ENCODE measurements at regions not wholly inside any gene's neighbourhood (a gene's known extent, or its start where the extent isn't known, plus 50 kb on each side); places are given as distances from the start of the nearest gene placed in this dataset.

DNA sequence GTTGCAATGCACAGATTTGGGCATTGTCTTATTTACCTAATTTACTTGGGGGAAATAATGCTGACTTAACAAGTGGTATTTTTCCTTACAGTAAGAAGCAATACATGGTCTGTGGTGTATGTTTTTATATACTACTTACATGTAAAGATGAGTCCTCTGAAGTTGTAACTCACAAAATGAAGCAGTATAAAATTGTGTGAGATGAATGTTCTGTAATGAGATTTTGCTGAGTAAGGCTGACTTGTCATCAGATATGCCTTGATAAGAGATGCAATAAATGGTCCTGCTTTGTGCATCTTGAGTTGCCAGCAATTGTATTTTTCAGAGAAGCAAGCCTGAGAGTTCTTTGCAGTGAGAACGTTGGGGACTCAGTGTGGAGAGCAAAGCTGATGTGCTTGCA lies 92.2 kb upstream of the GNAQ start:
- DNase-seq (ENCODE audit: low read depth) = no peak
- H3K4me3 ChIP-seq (ENCODE audit: low read length) = no peak overlapping the region
- TF ChIP-seq, protein P1, sequence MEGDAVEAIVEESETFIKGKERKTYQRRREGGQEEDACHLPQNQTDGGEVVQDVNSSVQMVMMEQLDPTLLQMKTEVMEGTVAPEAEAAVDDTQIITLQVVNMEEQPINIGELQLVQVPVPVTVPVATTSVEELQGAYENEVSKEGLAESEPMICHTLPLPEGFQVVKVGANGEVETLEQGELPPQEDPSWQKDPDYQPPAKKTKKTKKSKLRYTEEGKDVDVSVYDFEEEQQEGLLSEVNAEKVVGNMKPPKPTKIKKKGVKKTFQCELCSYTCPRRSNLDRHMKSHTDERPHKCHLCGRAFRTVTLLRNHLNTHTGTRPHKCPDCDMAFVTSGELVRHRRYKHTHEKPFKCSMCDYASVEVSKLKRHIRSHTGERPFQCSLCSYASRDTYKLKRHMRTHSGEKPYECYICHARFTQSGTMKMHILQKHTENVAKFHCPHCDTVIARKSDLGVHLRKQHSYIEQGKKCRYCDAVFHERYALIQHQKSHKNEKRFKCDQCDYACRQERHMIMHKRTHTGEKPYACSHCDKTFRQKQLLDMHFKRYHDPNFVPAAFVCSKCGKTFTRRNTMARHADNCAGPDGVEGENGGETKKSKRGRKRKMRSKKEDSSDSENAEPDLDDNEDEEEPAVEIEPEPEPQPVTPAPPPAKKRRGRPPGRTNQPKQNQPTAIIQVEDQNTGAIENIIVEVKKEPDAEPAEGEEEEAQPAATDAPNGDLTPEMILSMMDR (IDR thresholded peaks at IDR 0.05; ENCODE audit: insufficient read depth, low read depth, low read length, missing control alignments) = no peak

DNA sequence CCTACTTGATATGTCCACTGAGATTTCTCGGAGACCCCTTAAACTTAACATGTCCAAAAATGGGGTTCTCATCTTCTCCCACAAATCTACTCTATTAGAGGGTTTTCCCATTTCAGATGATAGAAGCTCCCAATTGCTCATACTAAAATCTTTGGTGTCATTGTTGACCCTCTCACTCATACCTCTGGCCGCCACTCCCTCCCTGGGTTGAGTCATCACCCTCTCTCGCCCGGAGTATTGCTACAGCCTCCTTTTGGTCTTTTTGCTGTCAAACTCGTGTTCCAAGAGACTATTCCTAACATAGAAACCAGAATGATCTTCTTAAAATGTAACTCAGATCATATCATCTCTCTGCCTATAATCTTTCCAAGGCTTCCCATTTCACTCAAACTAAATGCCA lies 91.0 kb upstream of the GNAQ start:
- H3K4me3 ChIP-seq (ENCODE audit: low read length) = no peak overlapping the region
- DNase-seq (ENCODE audit: low read depth) = peak; percentile 88
- TF ChIP-seq, protein P1 (IDR thresholded peaks at IDR 0.05; ENCODE audit: insufficient read depth, low read depth, low read length, missing control alignments) = no peak

DNA sequence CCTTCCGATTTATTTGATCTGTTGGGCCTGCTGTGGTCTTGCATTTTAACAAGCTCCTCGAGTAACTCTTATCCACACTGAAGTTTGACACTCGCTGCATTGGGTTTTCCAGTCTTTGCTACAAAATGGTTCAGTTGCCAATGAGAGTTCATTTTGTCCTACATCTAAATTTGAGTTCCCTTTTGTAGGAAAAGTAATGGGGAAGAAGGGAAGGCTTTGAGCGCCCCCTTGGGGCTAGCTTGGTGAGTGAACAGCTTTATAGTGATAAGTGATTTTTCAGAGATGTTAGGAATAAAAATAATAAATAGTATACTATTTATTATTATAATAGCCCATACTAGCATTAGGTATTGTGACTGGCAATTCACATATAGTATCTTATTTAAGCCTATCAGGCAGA lies 89.9 kb upstream of the GNAQ start:
- DNase-seq (ENCODE audit: low read depth) = peak; percentile 76
- TF ChIP-seq, protein P1 (IDR thresholded peaks at IDR 0.05; ENCODE audit: insufficient read depth, low read depth, low read length, missing control alignments) = peak; percentile 82
- no peak overlapping the region for H3K4me3 ChIP-seq (ENCODE audit: low read length)

DNA sequence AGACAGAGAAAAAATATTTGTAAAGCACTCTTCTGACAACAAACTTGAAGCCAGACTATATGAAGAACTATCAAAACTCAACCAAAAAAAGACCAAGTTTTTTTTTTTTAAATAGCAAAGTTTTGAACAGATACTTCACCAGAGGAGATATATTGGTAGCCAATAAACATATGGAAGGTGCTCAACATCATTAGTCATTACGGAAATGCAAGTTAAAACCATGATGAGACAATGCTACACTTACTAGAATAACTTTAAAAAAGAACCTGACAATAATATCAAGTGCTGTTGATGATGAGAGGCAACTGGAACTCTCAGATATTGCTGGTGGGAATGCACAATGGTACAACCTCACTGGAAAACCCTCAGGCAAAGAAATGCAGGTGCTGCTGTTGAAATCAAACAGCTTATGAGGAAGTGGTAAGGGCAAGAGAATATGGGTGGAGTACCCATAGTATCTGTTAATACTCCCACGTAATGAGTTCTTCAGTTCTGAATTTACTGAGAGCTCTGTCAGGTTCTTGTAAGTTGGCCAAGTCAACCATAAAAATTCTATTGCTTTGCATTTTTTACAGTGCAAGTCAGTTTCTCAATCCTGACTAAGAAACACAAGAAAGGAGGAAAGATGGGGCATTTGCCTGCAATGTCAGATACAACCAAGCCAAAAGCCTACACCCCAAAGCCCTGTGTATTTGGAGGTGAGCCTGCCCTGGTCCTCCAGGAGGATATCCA lies 87.3 kb upstream of the GNAQ start:
- peak; percentile 98 for DNase-seq (ENCODE audit: low read depth)
- no peak overlapping the region for H3K4me3 ChIP-seq (ENCODE audit: low read length)
- TF ChIP-seq, protein P1 (IDR thresholded peaks at IDR 0.05; ENCODE audit: insufficient read depth, low read depth, low read length, missing control alignments) = no peak

DNA sequence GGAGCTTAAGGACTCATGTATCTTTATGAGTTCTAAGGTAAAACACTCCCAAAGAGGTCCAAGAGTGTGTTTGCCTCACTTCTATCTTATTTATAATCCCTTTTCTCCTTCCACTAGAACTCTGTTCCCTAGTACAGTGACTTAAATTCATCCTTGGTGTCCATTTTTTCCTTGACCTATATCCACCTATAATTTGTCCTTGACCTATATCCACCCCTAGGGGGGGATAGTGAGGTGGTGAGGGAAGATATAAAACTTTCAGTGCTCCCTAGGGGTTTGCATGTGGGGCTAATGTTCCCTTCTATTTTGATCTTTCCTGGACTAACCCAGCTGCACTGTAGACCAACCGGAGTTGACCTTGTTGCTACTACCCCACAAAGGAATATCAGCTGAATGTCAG lies 83.5 kb upstream of the GNAQ start:
- DNase-seq (ENCODE audit: low read depth) = peak; percentile 6
- H3K4me3 ChIP-seq (ENCODE audit: low read length) = no peak overlapping the region
- TF ChIP-seq, protein P1 (IDR thresholded peaks at IDR 0.05; ENCODE audit: insufficient read depth, low read depth, low read length, missing control alignments) = peak; percentile 23

DNA sequence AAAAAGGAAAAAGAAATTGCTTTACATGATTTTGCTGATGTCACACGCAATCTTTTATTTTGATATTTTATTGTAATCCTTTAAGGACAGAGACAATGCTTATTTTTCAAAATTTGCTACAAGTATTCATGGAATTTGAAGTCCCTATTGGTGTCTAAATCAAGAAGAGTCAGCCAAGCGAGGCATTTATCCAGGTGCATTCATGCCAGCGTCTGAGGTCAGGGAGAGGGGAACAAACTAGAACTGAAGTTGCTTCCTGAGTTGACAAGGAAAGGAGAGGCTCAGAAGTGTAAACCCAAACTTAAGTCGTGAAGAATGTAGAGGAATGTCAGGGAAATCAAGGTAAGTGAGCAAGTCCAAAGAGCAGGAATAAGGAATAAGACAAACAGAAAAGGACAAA lies 83.0 kb upstream of the GNAQ start:
- no peak for DNase-seq (ENCODE audit: low read depth)
- TF ChIP-seq, protein P1 (IDR thresholded peaks at IDR 0.05; ENCODE audit: insufficient read depth, low read depth, low read length, missing control alignments) = no peak
- H3K4me3 ChIP-seq (ENCODE audit: low read length) = no peak overlapping the region

DNA sequence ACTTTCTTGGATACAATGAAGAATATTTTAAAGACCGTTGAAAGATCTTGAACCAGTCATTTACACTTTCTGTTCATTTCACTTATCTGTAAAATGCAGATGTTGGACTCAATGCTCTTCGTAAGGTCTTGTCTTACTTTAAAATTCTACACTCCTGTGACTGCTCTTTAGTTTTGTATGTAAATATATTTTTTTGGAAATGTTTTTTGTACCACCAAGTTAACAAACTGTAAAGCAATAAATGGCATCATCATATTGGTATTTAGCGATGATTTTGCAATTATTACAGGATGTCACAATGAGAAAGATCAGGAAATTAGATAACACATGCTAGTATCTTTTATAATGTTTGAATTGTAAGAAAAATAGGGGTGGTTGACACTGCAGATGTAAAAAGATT lies 80.8 kb upstream of the GNAQ start:
- no peak overlapping the region for H3K4me3 ChIP-seq (ENCODE audit: low read length)
- no peak for DNase-seq (ENCODE audit: low read depth)
- TF ChIP-seq, protein P1 (IDR thresholded peaks at IDR 0.05; ENCODE audit: insufficient read depth, low read depth, low read length, missing control alignments) = no peak

Measured in epithelial cell of esophagus (primary cell).